ENCODE measurements at regions not wholly inside any gene's neighbourhood (a gene's known extent, or its start where the extent isn't known, plus 50 kb on each side); places are given as distances from the start of the nearest gene placed in this dataset.
"Not testable (repeated sequence)": the region's sequence is repeated elsewhere in the genome, so short reads cannot be mapped to it uniquely, and the experiment has no call there.

DNA sequence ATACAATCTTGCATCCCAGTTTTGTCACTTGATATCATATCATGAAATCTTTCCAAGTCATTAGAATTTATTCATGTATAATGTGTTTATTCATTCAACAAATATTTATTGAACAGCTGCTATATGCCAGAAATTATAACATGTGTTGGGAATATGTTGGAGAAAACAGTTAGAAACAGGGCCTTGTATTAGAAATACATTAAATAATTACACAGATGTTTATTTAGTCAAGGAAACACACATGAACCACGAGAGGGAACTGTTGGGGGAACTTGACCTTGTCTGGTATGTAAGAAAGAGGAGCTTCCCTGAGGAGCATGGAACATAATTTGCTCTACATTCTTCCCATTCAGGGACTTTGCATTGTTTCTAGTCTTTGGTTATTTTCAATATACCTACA is 191.7 kb upstream of the FRMD6 start:
- no peak for DNase-seq (ENCODE audit: low spot score)
- H3K27ac ChIP-seq = no peak overlapping the region
- TF ChIP-seq, protein P1, sequence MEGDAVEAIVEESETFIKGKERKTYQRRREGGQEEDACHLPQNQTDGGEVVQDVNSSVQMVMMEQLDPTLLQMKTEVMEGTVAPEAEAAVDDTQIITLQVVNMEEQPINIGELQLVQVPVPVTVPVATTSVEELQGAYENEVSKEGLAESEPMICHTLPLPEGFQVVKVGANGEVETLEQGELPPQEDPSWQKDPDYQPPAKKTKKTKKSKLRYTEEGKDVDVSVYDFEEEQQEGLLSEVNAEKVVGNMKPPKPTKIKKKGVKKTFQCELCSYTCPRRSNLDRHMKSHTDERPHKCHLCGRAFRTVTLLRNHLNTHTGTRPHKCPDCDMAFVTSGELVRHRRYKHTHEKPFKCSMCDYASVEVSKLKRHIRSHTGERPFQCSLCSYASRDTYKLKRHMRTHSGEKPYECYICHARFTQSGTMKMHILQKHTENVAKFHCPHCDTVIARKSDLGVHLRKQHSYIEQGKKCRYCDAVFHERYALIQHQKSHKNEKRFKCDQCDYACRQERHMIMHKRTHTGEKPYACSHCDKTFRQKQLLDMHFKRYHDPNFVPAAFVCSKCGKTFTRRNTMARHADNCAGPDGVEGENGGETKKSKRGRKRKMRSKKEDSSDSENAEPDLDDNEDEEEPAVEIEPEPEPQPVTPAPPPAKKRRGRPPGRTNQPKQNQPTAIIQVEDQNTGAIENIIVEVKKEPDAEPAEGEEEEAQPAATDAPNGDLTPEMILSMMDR (IDR thresholded peaks at IDR 0.05) = no peak
- H3K4me3 ChIP-seq = no peak overlapping the region

DNA sequence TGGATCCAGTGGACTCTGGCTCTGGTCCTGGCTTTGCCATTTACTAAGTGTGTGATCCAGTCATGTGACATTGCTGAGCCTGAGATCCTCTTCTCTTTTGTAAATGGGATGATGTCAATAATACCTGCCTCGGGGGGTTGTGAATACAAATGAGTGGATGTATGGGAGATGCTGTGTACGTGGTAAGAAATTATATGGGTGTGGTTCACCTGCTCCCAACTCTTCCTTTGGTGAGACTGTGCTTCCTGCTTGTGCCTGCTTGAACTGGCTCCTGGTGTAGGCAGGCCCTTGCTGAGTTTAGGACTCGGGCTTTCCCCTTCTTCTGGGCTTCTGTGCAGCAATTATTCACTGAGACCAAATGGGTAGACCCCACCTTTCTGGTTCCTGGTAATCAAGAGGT is 189.5 kb upstream of the FRMD6 start:
- Histone ChIP-seq H3K27ac (no peak overlapping the region), H3K4me3 (no peak overlapping the region)
- TF ChIP-seq, protein P1 (IDR thresholded peaks at IDR 0.05) = no peak
- DNase-seq (ENCODE audit: low spot score) = no peak

GRCh38 chr14:51462706-51463105 is 189.0 kb upstream of the FRMD6 start:
- Histone ChIP-seq H3K4me3 (no peak overlapping the region), H3K27ac (no peak overlapping the region)
- TF ChIP-seq, protein P1 (IDR thresholded peaks at IDR 0.05) = no peak
- no peak for DNase-seq (ENCODE audit: low spot score)

GRCh38 chr14:51463461-51463860 is 188.2 kb upstream of the FRMD6 start:
- no peak for DNase-seq (ENCODE audit: low spot score)
- TF ChIP-seq, protein P1 (IDR thresholded peaks at IDR 0.05) = no peak
- H3K4me3 ChIP-seq = no peak overlapping the region
- H3K27ac ChIP-seq = no peak overlapping the region

GRCh38 chr14:51464411-51464810 is 187.3 kb upstream of the FRMD6 start:
- TF ChIP-seq, protein P1 (IDR thresholded peaks at IDR 0.05) = no peak
- no peak overlapping the region for H3K27ac ChIP-seq
- H3K4me3 ChIP-seq = no peak overlapping the region
- DNase-seq (ENCODE audit: low spot score) = no peak

GRCh38 chr14:51465486-51465885 is 186.2 kb upstream of the FRMD6 start:
- no peak overlapping the region for H3K4me3 ChIP-seq
- TF ChIP-seq, protein P1 (IDR thresholded peaks at IDR 0.05) = no peak
- H3K27ac ChIP-seq = no peak overlapping the region
- no peak for DNase-seq (ENCODE audit: low spot score)

DNA sequence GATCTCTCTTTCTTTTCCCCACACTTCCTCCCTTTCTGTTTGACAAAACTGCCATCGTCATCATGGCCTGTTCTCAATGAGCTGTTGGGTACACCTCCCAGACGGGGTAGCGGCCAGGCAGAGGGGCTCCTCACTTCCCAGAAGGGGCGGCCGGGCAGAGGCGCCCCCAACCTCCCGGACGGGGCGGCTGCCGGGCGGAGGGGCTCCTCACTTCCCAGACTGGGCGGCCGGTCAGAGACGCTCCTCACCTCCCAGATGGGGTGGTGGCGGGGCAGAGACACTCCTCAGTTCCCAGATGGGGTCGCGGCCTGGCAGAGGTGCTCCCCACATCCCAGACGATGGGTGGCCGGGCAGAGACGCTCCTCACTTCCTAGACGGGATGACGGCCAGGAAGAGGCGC is 184.3 kb upstream of the FRMD6 start:
- H3K27ac ChIP-seq; H3K4me3 ChIP-seq; DNase-seq (ENCODE audit: low spot score): not testable (repeated sequence)

- DNase-seq (ENCODE audit: low spot score) = no peak
- Histone ChIP-seq H3K4me3 (no peak overlapping the region), H3K27ac (no peak overlapping the region)
- TF ChIP-seq, protein P1 (IDR thresholded peaks at IDR 0.05) = no peak
Measured at GRCh38 chr14:51468523-51468922, 183.2 kb upstream of the FRMD6 start.

All from coronary artery (tissue), 2 donors.